Endothelial cell of umbilical vein (primary cell): ENCODE measurements at regions not wholly inside any gene's neighbourhood (a gene's known extent, or its start where the extent isn't known, plus 50 kb on each side); places are given as distances from the start of the nearest gene placed in this dataset.

ENCODE experiments used
- BruUV-seq: library from RNA; stranded (reverse); fragments of 400-500 nt; replicated peaks from 2 replicates; lab custom pipeline; 2021; lab: Mats Ljungman, UMichigan
- CTCF ChIA-PET: fragments of 300-600, 350-600 bp; sonication (Branson Sonifier 250); formaldehyde crosslinking; loops from one replicate; lab custom pipeline; 2021; ENCODE audit warnings: antibody characterized with exemption, inconsistent platforms; lab: Charles Lee
- POLR2A ChIA-PET: fragments of 300-600, 350-600 bp; sonication (Branson Sonifier 250); formaldehyde crosslinking; loops from one replicate; lab custom pipeline; 2021; ENCODE audit warnings: antibody characterized with exemption, inconsistent platforms; lab: Charles Lee
- DNase-seq: peaks from one replicate; pipeline ENCODE4 v3.0.0-alpha.2; 2011; ENCODE audit warnings: low read depth, low spot score
- FAIRE-seq: peaks from 2 replicates; lab custom pipeline; 2011; peaks lifted over from hg19 to GRCh38; lab: Jason Lieb, UNC
- H2AFZ ChIP-seq: 2 replicates; pipeline ENCODE4 v1.6.0; 2012; ENCODE audit warnings: low read depth, low read length, control low read depth, inconsistent platforms
- H3K27ac ChIP-seq: 2 replicates; pipeline ENCODE4 v1.5.1; 2011; ENCODE audit warnings: low read depth, mild to moderate bottlenecking, control low read depth, low read length, moderate library complexity; ENCODE audit not compliant: insufficient read depth
- H3K27me3 ChIP-seq, 2 experiments: 2 replicates each; pipeline versions ENCODE4 v1.6.0 to v1.6.1; 2011; ENCODE audit warnings: low read length in 2 of 2, mixed read lengths in 1 of 2; ENCODE audit not compliant: control insufficient read depth in 2 of 2, insufficient read depth in 2 of 2
- H3K36me3 ChIP-seq, 2 experiments: 2 replicates in 1 of 2; 3 replicates in 1 of 2; pipeline ENCODE4 v1.5.1; 2011; ENCODE audit warnings: low read length in 2 of 2, mild to moderate bottlenecking in 1 of 2, moderate library complexity in 1 of 2; ENCODE audit not compliant: control insufficient read depth in 2 of 2, insufficient read depth in 2 of 2; ENCODE audit errors: extremely low read depth in 1 of 2
- H3K4me1 ChIP-seq: 3 replicates; pipeline ENCODE4 v1.5.1; 2011; ENCODE audit warnings: mild to moderate bottlenecking, low read length; ENCODE audit not compliant: control insufficient read depth, insufficient read depth; ENCODE audit errors: extremely low read depth
- H3K4me2 ChIP-seq: 2 replicates; pipeline ENCODE4 v1.6.1; 2011; ENCODE audit warnings: low read length, control low read depth, mixed read lengths; ENCODE audit not compliant: insufficient read depth
- H3K4me3 ChIP-seq, 3 experiments: fragments of 200-600 bp in 1 of 3; sonication (generic), shearing (Covaris generic) in 1 of 3; replicated peaks in 1 of 3; 2 replicates each; pipeline ENCODE4 v1.5.1; 2011 to 2016; ENCODE audit warnings: control low read depth in 3 of 3, low read length in 3 of 3, mild to moderate bottlenecking in 2 of 3, inconsistent platforms in 1 of 3, low read depth in 1 of 3, moderate library complexity in 1 of 3; ENCODE audit not compliant: insufficient read depth in 1 of 3
- H3K79me2 ChIP-seq: 2 replicates; pipeline ENCODE4 v1.6.0; 2012; ENCODE audit warnings: low read length, inconsistent platforms; ENCODE audit not compliant: control insufficient read depth, insufficient read depth
- H3K9ac ChIP-seq: replicated peaks from 2 replicates; pipeline ENCODE3; 2011; ENCODE audit warnings: low read length, control low read depth; ENCODE audit not compliant: insufficient read depth; ENCODE audit errors: extremely low read depth
- H3K9me1 ChIP-seq: replicated peaks from 3 replicates; pipeline ENCODE4 v1.6.0; 2011; ENCODE audit warnings: mild to moderate bottlenecking, low read length; ENCODE audit not compliant: control insufficient read depth, insufficient read depth; ENCODE audit errors: extremely low read depth
- H3K9me3 ChIP-seq: replicated peaks from 2 replicates; pipeline ENCODE4 v1.5.1; 2012; ENCODE audit warnings: low read length, inconsistent platforms; ENCODE audit not compliant: control insufficient read depth, insufficient read depth
- H4K20me1 ChIP-seq: replicated peaks from 2 replicates; pipeline ENCODE3; 2011; ENCODE audit warnings: mild to moderate bottlenecking, low read length; ENCODE audit not compliant: control insufficient read depth, insufficient read depth; ENCODE audit errors: extremely low read depth
- CTCF ChIP-seq, 2 donors: IDR thresholded peaks; 1 replicate in 1 of 2; 2 replicates in 1 of 2; pipeline ENCODE4 v1.5.1; 2011; ENCODE audit warnings: low read length in 2 of 2, mild to moderate bottlenecking in 2 of 2, moderate library complexity in 2 of 2, control low read depth in 1 of 2, inconsistent platforms in 1 of 2, low read depth in 1 of 2; ENCODE audit not compliant: insufficient read depth in 1 of 2; ENCODE audit errors: extremely low read depth in 1 of 2
- EZH2 ChIP-seq: IDR thresholded peaks from 2 replicates; pipeline ENCODE4 v1.6.1; 2012; ENCODE audit warnings: borderline replicate concordance, low read depth, mild to moderate bottlenecking, moderate library complexity, low read length, inconsistent platforms; ENCODE audit not compliant: severe bottlenecking
- FOS ChIP-seq: IDR thresholded peaks from 2 replicates; pipeline ENCODE4 v1.6.1; 2011; ENCODE audit warnings: mild to moderate bottlenecking, low read length, moderate library complexity, borderline replicate concordance; ENCODE audit not compliant: insufficient read depth
- GATA2 ChIP-seq: IDR thresholded peaks from 2 replicates; pipeline ENCODE4 v1.7.0; 2011; ENCODE audit warnings: low read depth, mild to moderate bottlenecking, moderate library complexity, mixed read lengths, low read length; ENCODE audit not compliant: insufficient read length, insufficient read depth
- JUN ChIP-seq: IDR thresholded peaks from 2 replicates; pipeline ENCODE4 v1.6.1; 2011; ENCODE audit warnings: borderline replicate concordance, low read depth; ENCODE audit not compliant: insufficient read length, insufficient read depth
- MAX ChIP-seq: IDR thresholded peaks from 2 replicates; pipeline ENCODE4 v1.6.1; 2011; ENCODE audit not compliant: insufficient read depth, insufficient read length
- MYC ChIP-seq: IDR thresholded peaks from one replicate; pipeline ENCODE4 v1.6.1; 2011; ENCODE audit warnings: mild to moderate bottlenecking, low read depth, low read length
- POLR2A ChIP-seq: IDR thresholded peaks from 2 replicates; pipeline ENCODE4 v1.6.1; 2012; ENCODE audit warnings: low read depth, mild to moderate bottlenecking, control low read depth, low read length
- POLR2AphosphoS5 ChIP-seq: IDR thresholded peaks from 2 replicates; pipeline ENCODE4 v1.6.1; 2012; ENCODE audit warnings: low read depth, mild to moderate bottlenecking, control low read depth, low read length, moderate library complexity; ENCODE audit not compliant: insufficient read depth
- dilution Hi-C: fragments of 300-500 bp; cut with MboI; formaldehyde crosslinking; loops from one replicate; pipeline ENCODE4 v1.15.0; 2019; ENCODE audit warnings: low sequenced_read_pairs; ENCODE audit not compliant: extremely low pct_ligation_motif_present
- intact Hi-C: fragments of 100-400 bp; cut with micrococcal nuclease; formaldehyde crosslinking; loops from one replicate; pipeline ENCODE4 v1.10.0; 2022

GRCh38 chr16:63816276-63816675, 1305.6 kb downstream of the CDH11 start:
- TF ChIP-seq CTCF (IDR thresholded peaks at IDR 0.05; ENCODE audit: extremely low read depth in 1 of 2, insufficient read depth in 1 of 2, low read depth in 1 of 2, low read length in 2 of 2) (no peak), GATA2 (no peak), FOS (no peak), JUN (no peak), POLR2A (no peak), EZH2 (no peak)
- H3K4me2 ChIP-seq = no peak overlapping the region
- dilution Hi-C loops (no loop called here), intact Hi-C loops (no loop called here)
- H3K9ac ChIP-seq = no peak overlapping the region
- no peaks in the 10 kb centered on the region for H3K9me1 ChIP-seq
- no peaks in the 10 kb centered on the region for H3K79me2 ChIP-seq
- BruUV-seq = no TSS peak
- no peaks in the 10 kb centered on the region for H4K20me1 ChIP-seq
- no peak overlapping the region for H2AFZ ChIP-seq
- ChIA-PET CTCF (no interaction called here), POLR2A (no interaction called here)
- no peak overlapping the region for H3K4me3 ChIP-seq
- no peak overlapping the region for H3K27ac ChIP-seq
- H3K27me3 ChIP-seq = no peaks in the 10 kb centered on the region
- H3K36me3 ChIP-seq = no peaks in the 10 kb centered on the region
- FAIRE-seq = no peak
- H3K4me1 ChIP-seq = no peaks in the 10 kb centered on the region
- no peak for DNase-seq
- no peaks in the 10 kb centered on the region for H3K9me3 ChIP-seq

- no TSS peak for BruUV-seq
- ChIA-PET POLR2A (no interaction called here), CTCF (no interaction called here)
- no peak overlapping the region for H3K27ac ChIP-seq
- no peaks in the 10 kb centered on the region for H4K20me1 ChIP-seq
- intact Hi-C loops = no loop called here
- no peak overlapping the region for H3K9ac ChIP-seq
- H3K4me1 ChIP-seq = no peaks in the 10 kb centered on the region
- FAIRE-seq = no peak
- H3K79me2 ChIP-seq = no peaks in the 10 kb centered on the region
- dilution Hi-C loops = no loop called here
- H3K9me3 ChIP-seq = no peaks in the 10 kb centered on the region
- H3K9me1 ChIP-seq = no peaks in the 10 kb centered on the region
- H3K36me3 ChIP-seq = no peaks in the 10 kb centered on the region
- no peak for DNase-seq
- H2AFZ ChIP-seq = no peak overlapping the region
- TF ChIP-seq JUN = no peak
- TF ChIP-seq FOS = no peak
- TF ChIP-seq MAX = no peak
- no peak for TF ChIP-seq EZH2
- TF ChIP-seq CTCF (IDR thresholded peaks at IDR 0.05; ENCODE audit: extremely low read depth in 1 of 2, insufficient read depth in 1 of 2, low read depth in 1 of 2, low read length in 2 of 2) = no peak
- no peak for TF ChIP-seq MYC
- TF ChIP-seq GATA2 = no peak
- no peak for TF ChIP-seq POLR2AphosphoS5
- TF ChIP-seq POLR2A = no peak
- H3K27me3 ChIP-seq = no peaks in the 10 kb centered on the region
- H3K4me2 ChIP-seq = no peak overlapping the region
- H3K4me3 ChIP-seq = no peak overlapping the region
Observed at GRCh38 chr16:63813862-63814261, 1308.0 kb downstream of the CDH11 start.
